Dedifferentiated amniotic fluid mesenchymal stem cell (primary cell): ENCODE measurements at regions not wholly inside any gene's neighbourhood (a gene's known extent, or its start where the extent isn't known, plus 50 kb on each side); places are given as distances from the start of the nearest gene placed in this dataset.

Source experiments
- DNase-seq: peaks from one replicate; pipeline ENCODE4 v3.0.0-alpha.2; 2016; ENCODE audit errors: extremely low spot score

DNA sequence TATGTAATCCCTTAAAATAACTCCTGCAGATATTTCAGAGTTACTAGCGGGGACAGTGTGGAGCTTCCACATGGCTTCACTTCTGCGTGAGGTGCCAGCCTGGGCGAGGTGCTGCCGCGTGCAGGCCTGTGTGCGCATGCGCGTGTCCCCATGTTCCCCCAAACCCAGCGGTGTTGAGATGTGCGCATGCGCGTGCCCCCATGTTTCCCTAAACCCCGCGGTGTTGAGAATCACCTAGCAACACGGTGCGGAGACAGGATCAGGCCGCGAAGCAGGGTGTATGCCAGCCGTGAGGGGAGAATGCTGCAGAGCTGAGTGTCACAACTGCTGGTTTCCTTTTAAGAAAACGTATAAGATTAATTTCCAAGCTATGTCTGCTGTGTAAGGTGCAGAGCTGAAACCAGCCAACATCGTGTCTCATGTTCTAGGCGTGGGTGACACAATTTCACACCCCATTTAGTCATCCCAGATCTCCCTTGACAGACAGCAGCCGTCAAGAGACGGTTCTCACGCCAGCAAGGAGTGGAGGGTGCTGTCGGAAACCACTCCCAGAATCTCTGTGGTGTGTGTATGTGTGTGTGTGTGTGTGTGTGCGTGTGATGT is 71.9 kb upstream of the ADARB2 start:
- DNase-seq: no peak

DNA sequence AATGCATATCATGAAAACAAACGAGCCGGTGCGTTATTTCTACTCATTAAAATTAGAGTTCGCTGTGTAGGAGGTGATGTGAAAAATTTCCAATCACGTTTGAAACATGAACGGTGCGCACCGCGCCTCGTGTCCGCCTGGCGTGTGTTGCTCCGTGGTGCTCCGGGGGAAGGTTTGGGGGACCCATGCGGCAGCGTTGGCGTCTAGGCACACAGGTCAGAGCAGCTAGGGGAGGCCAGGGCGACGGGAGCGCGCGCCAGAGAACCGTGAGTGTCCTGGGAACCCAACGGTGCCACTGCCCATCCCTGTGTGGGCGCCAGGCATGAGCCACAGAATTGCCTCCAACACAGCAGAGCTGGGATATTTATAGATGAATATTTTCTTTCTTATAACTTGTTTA is 70.6 kb upstream of the ADARB2 start:
- DNase-seq: no peak

DNA sequence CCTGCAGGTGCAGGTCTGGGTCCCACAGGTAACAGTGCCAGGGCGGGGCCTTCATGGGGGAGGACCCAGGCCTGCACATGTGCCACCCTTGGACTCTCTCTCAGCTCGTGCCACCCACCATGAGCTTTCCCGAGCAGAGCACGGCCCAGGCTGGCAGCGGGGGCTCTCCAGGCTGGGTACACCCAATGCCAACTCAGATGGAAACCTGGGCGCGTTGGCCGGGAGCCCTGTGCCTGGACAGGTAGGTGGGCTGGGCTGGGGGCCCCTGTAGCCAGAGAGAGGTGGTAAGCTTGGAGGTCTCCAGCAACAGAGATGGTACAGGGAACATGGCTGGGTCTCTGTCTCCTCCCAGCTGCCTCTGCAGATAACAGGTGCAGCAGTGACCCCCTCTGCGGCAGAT is 69.9 kb upstream of the ADARB2 start:
- DNase-seq: no peak

DNA sequence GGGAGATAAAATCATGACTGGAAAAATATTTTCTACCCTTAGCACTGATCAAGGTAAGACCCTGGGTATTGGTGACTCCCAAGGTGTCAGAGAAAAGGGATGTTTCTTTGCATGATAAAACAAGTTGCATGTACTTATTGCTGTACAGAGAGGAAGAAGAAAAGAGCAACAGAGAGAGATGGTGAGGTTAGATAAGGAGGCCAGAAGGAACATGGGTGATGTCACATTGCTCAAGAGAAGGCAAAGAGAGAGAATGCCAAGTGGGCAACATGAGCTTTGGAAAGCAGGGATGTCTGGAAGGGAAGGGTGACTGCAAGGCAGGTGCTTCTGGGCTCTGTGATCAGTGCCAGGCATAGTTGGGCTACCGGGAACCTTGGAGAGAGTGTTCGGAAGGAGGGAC is 65.1 kb upstream of the ADARB2 start:
- no peak for DNase-seq

DNA sequence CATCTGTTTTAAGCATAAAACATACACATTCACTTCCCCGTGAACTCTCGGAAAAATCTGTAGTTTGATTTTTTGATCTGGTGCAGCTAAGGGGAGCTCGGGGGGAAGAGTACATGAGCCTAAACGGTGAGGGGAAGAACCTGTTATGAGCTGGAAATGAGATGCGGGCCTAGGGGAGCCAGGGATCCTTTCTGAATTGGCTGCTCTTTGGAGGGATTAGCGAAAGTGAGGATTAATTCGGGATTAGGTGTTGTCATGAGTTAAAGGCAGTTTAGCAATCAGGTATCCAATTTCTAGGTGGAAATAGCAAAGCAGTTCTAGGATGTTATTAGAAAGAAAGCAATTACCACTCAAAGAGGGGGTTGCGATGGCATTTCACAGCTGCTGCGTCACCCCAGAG is 51.1 kb upstream of the ADARB2 start:
- no peak for DNase-seq
